ENCODE measurements at regions not wholly inside any gene's neighbourhood (a gene's known extent, or its start where the extent isn't known, plus 50 kb on each side); places are given as distances from the start of the nearest gene placed in this dataset.

DNA sequence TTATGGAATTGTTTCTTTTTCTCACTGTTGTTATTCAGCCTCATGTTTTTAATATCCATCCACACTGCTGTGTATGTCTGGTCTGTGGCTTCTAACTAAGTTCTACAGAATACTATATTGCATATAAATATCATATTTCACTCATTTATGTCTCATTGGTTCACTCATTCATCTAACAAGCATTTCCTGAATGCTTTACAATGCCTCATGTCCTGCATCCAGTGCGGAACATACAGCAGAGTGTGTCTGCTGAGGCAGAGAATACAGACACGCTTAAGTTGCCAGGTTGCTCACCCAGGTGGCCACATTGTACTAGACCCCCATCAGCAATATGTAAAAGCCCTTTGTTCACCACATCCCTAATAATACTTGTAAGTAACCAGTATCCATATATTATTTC, 111.8 kb upstream of the CNTNAP2 start:
- Histone ChIP-seq H3K9me3 (no peaks in the 10 kb centered on the region), H3K36me3 (no peaks in the 10 kb centered on the region), H3K4me1 (no peaks in the 10 kb centered on the region), H3K4me3 (no peak overlapping the region), H3K27ac (no peak overlapping the region), H3K27me3 (no peaks in the 10 kb centered on the region)
- intact Hi-C loops (cut with DNase I) = no loop called here
- no peak for DNase-seq
- 90% methylated on average over 2 of the region's 2 CpGs for WGBS, 2 donors
- TF ChIP-seq, protein P1, sequence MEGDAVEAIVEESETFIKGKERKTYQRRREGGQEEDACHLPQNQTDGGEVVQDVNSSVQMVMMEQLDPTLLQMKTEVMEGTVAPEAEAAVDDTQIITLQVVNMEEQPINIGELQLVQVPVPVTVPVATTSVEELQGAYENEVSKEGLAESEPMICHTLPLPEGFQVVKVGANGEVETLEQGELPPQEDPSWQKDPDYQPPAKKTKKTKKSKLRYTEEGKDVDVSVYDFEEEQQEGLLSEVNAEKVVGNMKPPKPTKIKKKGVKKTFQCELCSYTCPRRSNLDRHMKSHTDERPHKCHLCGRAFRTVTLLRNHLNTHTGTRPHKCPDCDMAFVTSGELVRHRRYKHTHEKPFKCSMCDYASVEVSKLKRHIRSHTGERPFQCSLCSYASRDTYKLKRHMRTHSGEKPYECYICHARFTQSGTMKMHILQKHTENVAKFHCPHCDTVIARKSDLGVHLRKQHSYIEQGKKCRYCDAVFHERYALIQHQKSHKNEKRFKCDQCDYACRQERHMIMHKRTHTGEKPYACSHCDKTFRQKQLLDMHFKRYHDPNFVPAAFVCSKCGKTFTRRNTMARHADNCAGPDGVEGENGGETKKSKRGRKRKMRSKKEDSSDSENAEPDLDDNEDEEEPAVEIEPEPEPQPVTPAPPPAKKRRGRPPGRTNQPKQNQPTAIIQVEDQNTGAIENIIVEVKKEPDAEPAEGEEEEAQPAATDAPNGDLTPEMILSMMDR (IDR thresholded peaks at IDR 0.05) = no peak
- no peak for TF ChIP-seq EP300 (IDR thresholded peaks at IDR 0.05)
- no peak for TF ChIP-seq POLR2AphosphoS5 (IDR thresholded peaks at IDR 0.05)
- no peak for TF ChIP-seq POLR2A (IDR thresholded peaks at IDR 0.05)

DNA sequence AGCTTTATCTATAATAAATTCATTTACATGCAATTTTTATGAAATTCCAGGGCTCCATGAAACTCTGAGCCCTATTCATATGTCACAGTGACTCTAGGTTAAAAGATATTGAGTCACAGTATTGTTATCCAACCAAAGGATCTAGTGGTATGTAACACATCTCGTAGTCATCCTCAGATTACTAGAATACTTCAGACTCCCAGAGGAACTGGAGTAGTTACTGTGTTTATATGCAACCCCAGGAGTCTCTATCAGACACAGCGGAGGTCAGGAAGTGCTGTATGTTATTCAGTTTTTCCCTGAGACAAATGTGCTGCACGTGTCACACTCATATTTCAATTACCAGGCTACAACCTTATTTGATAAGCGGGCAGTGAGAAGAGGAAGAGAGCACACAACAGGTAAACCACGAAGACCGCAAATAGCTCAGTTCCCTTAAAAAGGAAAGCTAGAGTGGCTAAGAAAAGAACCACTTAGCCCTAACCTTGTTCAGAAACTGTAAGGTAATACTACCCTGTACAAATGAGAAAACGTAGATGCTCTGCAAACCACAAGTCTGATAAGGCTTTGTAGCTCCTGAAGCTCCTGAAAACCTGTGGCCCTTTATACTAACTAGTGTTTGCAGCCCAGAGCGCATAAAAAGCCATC, 114.0 kb upstream of the CNTNAP2 start:
- intact Hi-C loops (cut with DNase I) = no loop called here
- Histone ChIP-seq H3K27me3 (no peaks in the 10 kb centered on the region), H3K27ac (no peak overlapping the region), H3K36me3 (no peaks in the 10 kb centered on the region), H3K4me1 (no peaks in the 10 kb centered on the region), H3K4me3 (no peak overlapping the region), H3K9me3 (no peaks in the 10 kb centered on the region)
- WGBS, 2 donors = 42 to 60% methylated on average over 8 of the region's 8 CpGs
- DNase-seq = no peak
- no peak for TF ChIP-seq POLR2AphosphoS5 (IDR thresholded peaks at IDR 0.05)
- TF ChIP-seq, protein P1 (IDR thresholded peaks at IDR 0.05) = no peak
- no peak for TF ChIP-seq POLR2A (IDR thresholded peaks at IDR 0.05)

DNA sequence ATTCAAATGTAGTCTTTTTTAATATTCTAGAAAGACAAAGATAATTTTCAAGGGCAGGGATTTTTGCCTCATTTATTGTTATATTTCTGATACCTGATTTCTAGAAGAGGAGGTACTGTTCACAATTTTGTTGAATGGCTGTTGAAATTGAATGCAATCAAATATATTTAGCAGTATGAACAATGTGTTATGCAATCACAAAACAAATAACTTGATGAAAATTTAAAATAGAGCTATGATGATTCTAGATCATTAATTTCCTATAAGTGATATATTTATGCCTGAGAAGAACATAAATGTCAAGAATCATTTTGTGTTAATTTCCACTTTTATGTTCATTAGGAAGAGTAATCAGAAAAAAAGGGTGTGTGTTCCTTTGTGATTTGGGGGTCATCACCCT, 114.6 kb upstream of the CNTNAP2 start:
- intact Hi-C loops (cut with DNase I) = no loop called here
- DNase-seq = no peak
- no peaks in the 10 kb centered on the region for H3K27me3 ChIP-seq
- H3K36me3 ChIP-seq = no peaks in the 10 kb centered on the region
- no peaks in the 10 kb centered on the region for H3K4me1 ChIP-seq
- no peaks in the 10 kb centered on the region for H3K9me3 ChIP-seq
- no peak overlapping the region for H3K27ac ChIP-seq
- no peak overlapping the region for H3K4me3 ChIP-seq
- TF ChIP-seq EP300 (IDR thresholded peaks at IDR 0.05) (no peak), POLR2AphosphoS5 (IDR thresholded peaks at IDR 0.05) (no peak), POLR2A (IDR thresholded peaks at IDR 0.05) (no peak)
- TF ChIP-seq, protein P1 (IDR thresholded peaks at IDR 0.05) = no peak

DNA sequence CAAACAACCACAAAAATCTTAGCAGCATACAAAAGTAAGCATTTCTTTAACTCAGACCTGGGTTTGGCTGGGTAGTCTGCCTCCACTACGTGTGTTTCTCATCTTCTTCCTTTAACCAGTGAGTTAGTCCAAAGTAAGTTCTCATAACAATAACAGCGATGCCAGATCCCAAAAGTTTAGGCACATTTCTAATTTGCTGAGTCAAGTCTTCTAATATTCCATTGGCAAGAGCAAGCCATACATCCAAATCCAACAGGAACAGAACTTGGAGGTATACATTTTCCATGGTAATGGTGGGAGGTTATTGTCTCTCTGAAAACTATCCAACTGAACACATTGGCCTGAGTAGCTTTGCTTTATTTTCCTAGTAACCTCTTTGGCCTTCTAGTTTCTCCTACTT, 115.7 kb upstream of the CNTNAP2 start:
- TF ChIP-seq EP300 (IDR thresholded peaks at IDR 0.05) = no peak
- TF ChIP-seq POLR2AphosphoS5 (IDR thresholded peaks at IDR 0.05) = no peak
- TF ChIP-seq, protein P1 (IDR thresholded peaks at IDR 0.05) = no peak
- TF ChIP-seq POLR2A (IDR thresholded peaks at IDR 0.05) = no peak
- no peak overlapping the region for H3K27ac ChIP-seq
- H3K4me1 ChIP-seq = no peaks in the 10 kb centered on the region
- H3K36me3 ChIP-seq = no peaks in the 10 kb centered on the region
- H3K9me3 ChIP-seq = no peaks in the 10 kb centered on the region
- intact Hi-C loops (cut with DNase I) = no loop called here
- no peak overlapping the region for H3K4me3 ChIP-seq
- H3K27me3 ChIP-seq = no peaks in the 10 kb centered on the region
- no peak for DNase-seq
- WGBS, 2 donors = 81 to 84% methylated on average over 2 of the region's 2 CpGs

DNA sequence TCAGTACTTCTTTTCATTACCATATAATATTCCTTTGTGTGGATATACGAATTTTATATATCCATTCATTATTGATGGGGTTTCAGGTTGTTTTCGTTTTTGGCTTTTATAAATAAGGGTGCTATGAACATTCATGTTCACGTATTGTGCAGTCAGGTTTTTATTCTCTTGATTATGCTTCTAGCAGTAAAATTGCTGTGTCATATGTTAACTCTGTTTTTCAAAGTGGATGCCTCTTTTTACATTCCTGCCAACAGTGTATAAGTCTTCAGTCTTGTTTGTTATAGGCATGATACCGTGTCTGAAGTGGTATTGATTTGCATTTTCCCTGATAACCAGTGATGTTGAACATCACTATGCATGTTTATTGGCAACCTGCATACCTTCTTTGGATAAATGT, 127.1 kb upstream of the CNTNAP2 start:
- Histone ChIP-seq H3K4me1 (no peaks in the 10 kb centered on the region), H3K9me3 (no peaks in the 10 kb centered on the region), H3K4me3 (no peak overlapping the region), H3K36me3 (no peaks in the 10 kb centered on the region), H3K27me3 (no peaks in the 10 kb centered on the region), H3K27ac (no peak overlapping the region)
- DNase-seq = no peak
- 65 to 82% methylated on average over 4 of the region's 4 CpGs for WGBS, 2 donors
- intact Hi-C loops (cut with DNase I) = no loop called here
- TF ChIP-seq POLR2A (IDR thresholded peaks at IDR 0.05) (no peak), EP300 (IDR thresholded peaks at IDR 0.05) (no peak), POLR2AphosphoS5 (IDR thresholded peaks at IDR 0.05) (no peak)
- TF ChIP-seq, protein P1 (IDR thresholded peaks at IDR 0.05) = no peak

Measured in sigmoid colon (tissue), 6 donors.